HEK293T (cell line): ENCODE measurements at regions not wholly inside any gene's neighbourhood (a gene's known extent, or its start where the extent isn't known, plus 50 kb on each side); places are given as distances from the start of the nearest gene placed in this dataset.
"Not testable (repeated sequence)": the region's sequence is repeated elsewhere in the genome, so short reads cannot be mapped to it uniquely, and the experiment has no call there.

Experiments
- ARNT ChIP-seq: fragments of 450-650 bp; IDR thresholded peaks from 2 replicates; pipeline ENCODE4 v1.6.1; 2017; ENCODE audit warnings: mild to moderate bottlenecking
- BHLHE40 ChIP-seq: fragments of 450-650 bp; IDR thresholded peaks from 2 replicates; pipeline ENCODE4 v1.6.1; 2016; ENCODE audit warnings: mild to moderate bottlenecking, moderate library complexity, borderline replicate concordance
- CTBP1 ChIP-seq: fragments of 450-650 bp; IDR thresholded peaks from 2 replicates; pipeline ENCODE4 v1.6.1; 2016; ENCODE audit warnings: borderline replicate concordance
- ELF4 ChIP-seq: fragments of 450-650 bp; IDR thresholded peaks from 2 replicates; pipeline ENCODE4 v1.6.1; 2017; ENCODE audit warnings: antibody characterized with exemption
- FOXK2 ChIP-seq: fragments of 450-650 bp; IDR thresholded peaks from 2 replicates; pipeline ENCODE4 v1.6.1; 2016; ENCODE audit warnings: mild to moderate bottlenecking
- FOXM1 ChIP-seq: fragments of 450-650 bp; IDR thresholded peaks from 2 replicates; pipeline ENCODE4 v1.6.1; 2017; ENCODE audit warnings: mild to moderate bottlenecking, borderline replicate concordance
- HDGF ChIP-seq: fragments of 450-650 bp; IDR thresholded peaks from 2 replicates; pipeline ENCODE4 v1.6.1; 2017; ENCODE audit warnings: antibody characterized with exemption, borderline replicate concordance
- SP1 ChIP-seq: fragments of 450-650 bp; IDR thresholded peaks from 2 replicates; pipeline ENCODE4 v1.6.1; 2017
- SUZ12 ChIP-seq: fragments of 450-650 bp; IDR thresholded peaks from 2 replicates; pipeline ENCODE4 v1.6.1; 2016; ENCODE audit warnings: mild to moderate bottlenecking
- TARDBP ChIP-seq: fragments of 450-650 bp; IDR thresholded peaks from 2 replicates; pipeline ENCODE4 v1.6.1; 2016
- ZNF384 ChIP-seq: fragments of 450-650 bp; IDR thresholded peaks from 2 replicates; pipeline ENCODE4 v1.6.1; 2016

- TF ChIP-seq CTBP1, SP1, SUZ12, BHLHE40, FOXM1, TARDBP, ARNT, HDGF, ZNF384, FOXK2, ELF4: not testable (repeated sequence)
These were observed 123.6 kb upstream of the METTL14 start for GRCh38 chr4:118561559-118561958.
